ENCODE measurements at regions not wholly inside any gene's neighbourhood (a gene's known extent, or its start where the extent isn't known, plus 50 kb on each side); places are given as distances from the start of the nearest gene placed in this dataset.

DNA sequence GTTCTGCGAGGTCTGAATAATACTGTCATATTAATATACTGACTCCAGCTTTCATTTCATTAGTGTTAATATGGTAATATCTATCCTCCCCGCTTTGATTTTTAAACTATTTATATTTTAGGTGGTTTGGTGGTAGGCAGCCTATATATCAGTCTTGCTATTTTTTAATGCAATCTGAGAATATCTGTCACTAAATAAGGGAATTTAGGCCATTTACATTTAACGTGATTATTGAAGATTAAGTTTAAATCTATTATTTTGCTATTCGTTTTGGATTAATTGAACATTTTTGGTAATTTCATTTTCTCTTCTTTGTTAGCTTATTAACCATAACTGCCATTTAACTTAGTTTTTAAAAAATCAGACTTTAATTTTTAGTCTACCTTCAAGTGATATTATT, 247.7 kb upstream of the PMFBP1 start:
- TF ChIP-seq, protein P1, sequence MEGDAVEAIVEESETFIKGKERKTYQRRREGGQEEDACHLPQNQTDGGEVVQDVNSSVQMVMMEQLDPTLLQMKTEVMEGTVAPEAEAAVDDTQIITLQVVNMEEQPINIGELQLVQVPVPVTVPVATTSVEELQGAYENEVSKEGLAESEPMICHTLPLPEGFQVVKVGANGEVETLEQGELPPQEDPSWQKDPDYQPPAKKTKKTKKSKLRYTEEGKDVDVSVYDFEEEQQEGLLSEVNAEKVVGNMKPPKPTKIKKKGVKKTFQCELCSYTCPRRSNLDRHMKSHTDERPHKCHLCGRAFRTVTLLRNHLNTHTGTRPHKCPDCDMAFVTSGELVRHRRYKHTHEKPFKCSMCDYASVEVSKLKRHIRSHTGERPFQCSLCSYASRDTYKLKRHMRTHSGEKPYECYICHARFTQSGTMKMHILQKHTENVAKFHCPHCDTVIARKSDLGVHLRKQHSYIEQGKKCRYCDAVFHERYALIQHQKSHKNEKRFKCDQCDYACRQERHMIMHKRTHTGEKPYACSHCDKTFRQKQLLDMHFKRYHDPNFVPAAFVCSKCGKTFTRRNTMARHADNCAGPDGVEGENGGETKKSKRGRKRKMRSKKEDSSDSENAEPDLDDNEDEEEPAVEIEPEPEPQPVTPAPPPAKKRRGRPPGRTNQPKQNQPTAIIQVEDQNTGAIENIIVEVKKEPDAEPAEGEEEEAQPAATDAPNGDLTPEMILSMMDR (IDR thresholded peaks at IDR 0.05), result no peak
- no peak for TF ChIP-seq EP300 (IDR thresholded peaks at IDR 0.05)
- TF ChIP-seq POLR2A (IDR thresholded peaks at IDR 0.05), result no peak
- TF ChIP-seq POLR2AphosphoS5 (IDR thresholded peaks at IDR 0.05), result no peak
- Histone ChIP-seq H3K27me3 (no peaks in the 10 kb centered on the region), H3K27ac (no peak overlapping the region), H3K36me3 (no peaks in the 10 kb centered on the region), H3K9me3 (peaks cover 0 to 10% (median 2%) of the 10 kb centered on the region in 4 donors), H3K4me3 (no peak overlapping the region), H3K4me1 (no peaks in the 10 kb centered on the region)
- DNase-seq (no peak), ATAC-seq (ENCODE audit: low FRiP score in 2 of 2) (no peak)
- 96% methylated on average over 4 of the region's 4 CpGs for WGBS, 2 donors

DNA sequence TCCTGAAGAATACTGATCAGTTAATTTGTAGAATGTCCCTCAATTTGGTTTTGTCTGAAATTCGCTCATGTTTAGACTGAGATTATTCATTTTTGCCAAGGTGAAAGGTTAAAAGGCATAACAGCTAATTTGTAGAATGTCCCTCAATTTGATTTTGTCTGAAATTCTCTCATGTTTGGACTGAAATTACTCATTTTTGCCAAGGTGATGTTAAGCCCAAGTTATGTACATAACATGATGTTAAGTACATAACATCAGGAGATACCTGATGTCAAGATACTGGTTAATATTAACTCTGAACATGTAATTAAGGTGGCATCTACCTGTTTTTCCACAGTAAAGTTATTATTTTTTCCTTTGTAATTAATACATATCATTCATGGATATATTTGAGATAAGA, 243.4 kb upstream of the PMFBP1 start:
- TF ChIP-seq POLR2A (IDR thresholded peaks at IDR 0.05) (no peak), EP300 (IDR thresholded peaks at IDR 0.05) (no peak), POLR2AphosphoS5 (IDR thresholded peaks at IDR 0.05) (no peak)
- TF ChIP-seq, protein P1 (IDR thresholded peaks at IDR 0.05), result no peak
- DNase-seq, result no peak
- WGBS, 2 donors, result 74 to 82% methylated on average over 1 of the region's 1 CpG

DNA sequence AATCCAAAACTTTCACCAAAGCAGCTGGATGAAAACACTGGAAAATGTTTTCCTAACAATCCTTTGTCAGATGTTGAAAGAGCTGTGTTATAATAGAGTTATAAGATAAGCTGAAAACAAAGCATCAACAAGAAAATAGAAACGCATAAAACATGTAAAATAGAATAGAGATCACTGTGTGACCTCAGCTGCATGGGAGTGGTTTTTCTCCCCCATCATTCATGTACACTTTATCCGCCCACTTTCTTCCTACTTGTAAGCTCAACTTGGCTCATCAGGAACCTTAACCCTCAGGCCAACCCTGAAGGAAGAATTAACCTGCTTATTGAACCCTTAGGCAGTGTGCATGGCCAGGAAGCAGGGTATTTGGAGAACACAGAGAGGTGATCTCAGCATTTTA, 238.5 kb upstream of the PMFBP1 start:
- WGBS, 2 donors, result 84 to 91% methylated on average over 2 of the region's 2 CpGs

More for the DNA sequence above, 243.4 kb upstream of the PMFBP1 start:
- Histone ChIP-seq H3K27me3 (no peaks in the 10 kb centered on the region), H3K4me3 (no peak overlapping the region), H3K9me3 (no peaks in the 10 kb centered on the region), H3K27ac (no peak overlapping the region), H3K36me3 (no peaks in the 10 kb centered on the region), H3K4me1 (no peaks in the 10 kb centered on the region)
- no peak for ATAC-seq (ENCODE audit: low FRiP score in 2 of 2)

GRCh38 chr16:72409423-72409822, 237.5 kb upstream of the PMFBP1 start:
- Histone ChIP-seq H3K36me3 (no peaks in the 10 kb centered on the region), H3K4me1 (no peaks in the 10 kb centered on the region), H3K27ac (no peak overlapping the region), H3K4me3 (no peak overlapping the region), H3K27me3 (no peaks in the 10 kb centered on the region), H3K9me3 (no peaks in the 10 kb centered on the region)
- 69 to 78% methylated on average over 3 of the region's 3 CpGs for WGBS, 2 donors
- DNase-seq (no peak), ATAC-seq (ENCODE audit: low FRiP score in 2 of 2) (no peak)
- no peak for TF ChIP-seq POLR2AphosphoS5 (IDR thresholded peaks at IDR 0.05)
- no peak for TF ChIP-seq EP300 (IDR thresholded peaks at IDR 0.05)

More for the DNA sequence above, 238.5 kb upstream of the PMFBP1 start:
- no peak overlapping the region for H3K4me3 ChIP-seq
- no peak for DNase-seq
- H3K36me3 ChIP-seq, result no peaks in the 10 kb centered on the region
- TF ChIP-seq EP300 (IDR thresholded peaks at IDR 0.05) (no peak), POLR2A (IDR thresholded peaks at IDR 0.05) (no peak), POLR2AphosphoS5 (IDR thresholded peaks at IDR 0.05) (no peak)
- TF ChIP-seq, protein P1 (IDR thresholded peaks at IDR 0.05), result no peak
- H3K27ac ChIP-seq, result no peak overlapping the region
- no peaks in the 10 kb centered on the region for H3K4me1 ChIP-seq
- no peaks in the 10 kb centered on the region for H3K27me3 ChIP-seq
- H3K9me3 ChIP-seq, result no peaks in the 10 kb centered on the region
- no peak for ATAC-seq (ENCODE audit: low FRiP score in 2 of 2)

DNA sequence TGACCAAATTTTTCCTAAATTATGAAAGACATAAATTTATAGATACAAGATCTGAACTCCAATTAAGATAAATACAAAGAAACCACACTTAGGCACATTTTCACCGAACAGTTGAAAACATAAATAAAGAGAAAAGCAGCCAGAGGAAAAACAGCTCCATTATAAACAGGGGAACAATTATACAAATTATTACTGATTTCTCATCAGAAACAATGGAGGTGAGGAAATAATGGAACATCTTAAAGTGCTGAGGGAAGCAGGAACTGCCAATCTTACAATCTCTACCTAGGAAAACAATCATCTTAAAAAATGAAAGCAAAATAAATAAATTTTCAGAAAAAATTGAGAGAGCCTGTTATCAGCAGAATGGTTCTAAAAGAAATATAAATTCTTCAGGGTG, 234.4 kb upstream of the PMFBP1 start:
- Histone ChIP-seq H3K27ac (no peak overlapping the region), H3K9me3 (no peaks in the 10 kb centered on the region), H3K4me1 (no peaks in the 10 kb centered on the region), H3K27me3 (no peaks in the 10 kb centered on the region), H3K4me3 (no peak overlapping the region), H3K36me3 (no peaks in the 10 kb centered on the region)
- no peak for TF ChIP-seq POLR2AphosphoS5 (IDR thresholded peaks at IDR 0.05)
- no peak for TF ChIP-seq EP300 (IDR thresholded peaks at IDR 0.05)
- no peak for TF ChIP-seq POLR2A (IDR thresholded peaks at IDR 0.05)
- TF ChIP-seq, protein P1 (IDR thresholded peaks at IDR 0.05), result no peak
- 88 to 95% methylated on average over 1 of the region's 1 CpG for WGBS, 2 donors
- DNase-seq, result no peak
- ATAC-seq (ENCODE audit: low FRiP score in 2 of 2), result no peak

All from upper lobe of left lung (tissue), 6 donors.